Activated B cell treated with CpG ODN at 0.5 μM for 24 hours (primary cell): ENCODE measurements at regions not wholly inside any gene's neighbourhood (a gene's known extent, or its start where the extent isn't known, plus 50 kb on each side); places are given as distances from the start of the nearest gene placed in this dataset.

ENCODE experiments used
- ATAC-seq: fragments of 200-7000 bp; cut with Tn5 transposase; one replicate; pipeline ENCODE4 v1.10.0; 2021; ENCODE audit warnings: low read depth, mild to moderate bottlenecking, moderate library complexity
- CTCF ChIA-PET: fragments of 350-600 bp; sonication (Branson Sonifier 250); formaldehyde crosslinking; loops from one replicate; lab custom pipeline; 2021; ENCODE audit warnings: antibody characterized with exemption; lab: Charles Lee
- POLR2A ChIA-PET: fragments of 350-600 bp; sonication (Branson Sonifier 250); formaldehyde crosslinking; loops from one replicate; lab custom pipeline; 2021; ENCODE audit warnings: antibody characterized with exemption; lab: Charles Lee
- DNase-seq: peaks from one replicate; pipeline ENCODE4 v3.0.0; 2022
- H3K27ac Mint-ChIP-seq: one replicate; pipeline ENCODE4 v1.8.0; 2020; ENCODE audit warnings: mixed read lengths
- H3K27me3 Mint-ChIP-seq: one replicate; pipeline ENCODE4 v1.8.0; 2021; ENCODE audit warnings: mixed read lengths
- H3K36me3 Mint-ChIP-seq: one replicate; pipeline ENCODE4 v1.8.0; 2021; ENCODE audit warnings: low read depth, mixed read lengths
- H3K4me1 Mint-ChIP-seq: one replicate; pipeline ENCODE4 v1.8.0; 2021; ENCODE audit warnings: mixed read lengths
- H3K4me3 Mint-ChIP-seq: one replicate; pipeline ENCODE4 v1.8.0; 2020; ENCODE audit warnings: mild to moderate bottlenecking, mixed read lengths
- H3K9me3 Mint-ChIP-seq: one replicate; pipeline ENCODE4 v1.8.0; 2020; ENCODE audit warnings: mixed read lengths
- CTCF ChIP-seq: fragments of 200-600 bp; IDR thresholded peaks from one replicate; pipeline ENCODE4 v1.8.0; 2022; ENCODE audit warnings: antibody characterized with exemption, mild to moderate bottlenecking
- intact Hi-C: fragments of 100-400 bp; cut with micrococcal nuclease; formaldehyde crosslinking; loops from one replicate; pipeline ENCODE4 v1.15.1; 2024

- intact Hi-C loops, result no loop called here
- no peaks in the 10 kb centered on the region for H3K36me3 Mint-ChIP-seq
- H3K27me3 Mint-ChIP-seq, result no peaks in the 10 kb centered on the region
Observed at GRCh38 chr5:33179301-33179700, 261.5 kb upstream of the TARS1 start.

GRCh38 chr5:33180900-33181299, 259.9 kb upstream of the TARS1 start:
- no peak for TF ChIP-seq CTCF
- DNase-seq (no peak), ATAC-seq (no peak)
- H3K27ac Mint-ChIP-seq, result no peak overlapping the region
- intact Hi-C loops, result no loop called here
- no peaks in the 10 kb centered on the region for H3K4me1 Mint-ChIP-seq
- ChIA-PET POLR2A (no interaction called here), CTCF (no interaction called here)
- no peak overlapping the region for H3K4me3 Mint-ChIP-seq
- no peaks in the 10 kb centered on the region for H3K36me3 Mint-ChIP-seq
- H3K9me3 Mint-ChIP-seq, result peaks cover 3% of the 10 kb centered on the region
- H3K27me3 Mint-ChIP-seq, result no peaks in the 10 kb centered on the region

More at GRCh38 chr5:33179301-33179700, 261.5 kb upstream of the TARS1 start:
- DNase-seq, result no peak
- no peak for TF ChIP-seq CTCF
- no peaks in the 10 kb centered on the region for H3K4me1 Mint-ChIP-seq
- ATAC-seq, result no peak
- H3K9me3 Mint-ChIP-seq, result peaks cover 3% of the 10 kb centered on the region
- H3K4me3 Mint-ChIP-seq, result no peak overlapping the region
- ChIA-PET CTCF (no interaction called here), POLR2A (no interaction called here)
- no peak overlapping the region for H3K27ac Mint-ChIP-seq

- H3K4me1 Mint-ChIP-seq, result no peaks in the 10 kb centered on the region
- H3K27ac Mint-ChIP-seq, result no peak overlapping the region
- no peaks in the 10 kb centered on the region for H3K36me3 Mint-ChIP-seq
- H3K9me3 Mint-ChIP-seq, result peaks cover 6% of the 10 kb centered on the region
- ChIA-PET POLR2A (no interaction called here), CTCF (no interaction called here)
- no peak for ATAC-seq
- no peak overlapping the region for H3K4me3 Mint-ChIP-seq
- no peak for DNase-seq
- H3K27me3 Mint-ChIP-seq, result no peaks in the 10 kb centered on the region
- intact Hi-C loops, result no loop called here
- no peak for TF ChIP-seq CTCF
Observed at GRCh38 chr5:33182986-33183385, 257.8 kb upstream of the TARS1 start.

- ATAC-seq, result no peak
- no peaks in the 10 kb centered on the region for H3K36me3 Mint-ChIP-seq
Observed at GRCh38 chr5:33184367-33184766, 256.4 kb upstream of the TARS1 start.

GRCh38 chr5:33188089-33188488, 252.7 kb upstream of the TARS1 start:
- Mint-ChIP-seq H3K4me1 (no peaks in the 10 kb centered on the region), H3K27me3 (no peaks in the 10 kb centered on the region), H3K4me3 (no peak overlapping the region), H3K27ac (no peak overlapping the region), H3K9me3 (peaks cover 12% of the 10 kb centered on the region), H3K36me3 (no peaks in the 10 kb centered on the region)
- no peak for ATAC-seq
- DNase-seq, result no peak
- no peak for TF ChIP-seq CTCF
- POLR2A ChIA-PET, result no interaction called here
- CTCF ChIA-PET, result interaction anchor here (0.6 kb wide), 1 partner anchor 15 kb away, joined by 3 read pairs; no protein-coding TSS in a partner anchor
- intact Hi-C loops, result no loop called here

More at GRCh38 chr5:33184367-33184766, 256.4 kb upstream of the TARS1 start:
- no peak overlapping the region for H3K4me3 Mint-ChIP-seq
- intact Hi-C loops, result no loop called here
- H3K27ac Mint-ChIP-seq, result no peak overlapping the region
- peaks cover 12% of the 10 kb centered on the region for H3K9me3 Mint-ChIP-seq
- ChIA-PET POLR2A (no interaction called here), CTCF (no interaction called here)
- no peak for TF ChIP-seq CTCF
- H3K4me1 Mint-ChIP-seq, result no peaks in the 10 kb centered on the region
- H3K27me3 Mint-ChIP-seq, result no peaks in the 10 kb centered on the region
- no peak for DNase-seq
